GM18505 (cell line): ENCODE measurements at regions not wholly inside any gene's neighbourhood (a gene's known extent, or its start where the extent isn't known, plus 50 kb on each side); places are given as distances from the start of the nearest gene placed in this dataset.

Experiments
- ATAC-seq: cut with Tn5 transposase; IDR thresholded peaks from one replicate; pipeline ENCODE4 v1.9.1; 2021; ENCODE audit not compliant: unreplicated experiment
- POLR2A ChIP-seq: IDR thresholded peaks from 4 replicates; pipeline ENCODE4 v1.6.1; 2011; ENCODE audit warnings: borderline replicate concordance; ENCODE audit not compliant: insufficient read depth, insufficient read length; ENCODE audit errors: extremely low read depth

DNA sequence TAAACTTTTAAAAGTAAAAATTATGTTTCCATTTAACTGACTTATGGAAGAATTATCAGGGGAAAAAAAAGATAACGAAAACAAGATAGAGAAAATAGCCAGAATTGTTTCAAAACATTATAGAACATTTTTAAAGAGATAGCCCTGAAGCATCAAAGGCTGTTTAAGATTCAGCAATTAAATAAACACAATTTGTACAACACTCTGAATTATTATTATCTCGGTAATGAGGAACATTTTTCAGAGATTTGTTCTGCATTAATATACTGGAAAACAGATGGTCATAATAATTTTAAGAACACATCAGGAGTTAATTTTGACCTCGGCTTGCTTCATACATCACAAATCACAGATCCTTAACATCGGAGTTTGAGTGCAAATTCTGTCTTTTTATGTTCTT is 643.8 kb downstream of the SORCS1 start:
- ATAC-seq, result no peak
- no peak for TF ChIP-seq POLR2A

DNA sequence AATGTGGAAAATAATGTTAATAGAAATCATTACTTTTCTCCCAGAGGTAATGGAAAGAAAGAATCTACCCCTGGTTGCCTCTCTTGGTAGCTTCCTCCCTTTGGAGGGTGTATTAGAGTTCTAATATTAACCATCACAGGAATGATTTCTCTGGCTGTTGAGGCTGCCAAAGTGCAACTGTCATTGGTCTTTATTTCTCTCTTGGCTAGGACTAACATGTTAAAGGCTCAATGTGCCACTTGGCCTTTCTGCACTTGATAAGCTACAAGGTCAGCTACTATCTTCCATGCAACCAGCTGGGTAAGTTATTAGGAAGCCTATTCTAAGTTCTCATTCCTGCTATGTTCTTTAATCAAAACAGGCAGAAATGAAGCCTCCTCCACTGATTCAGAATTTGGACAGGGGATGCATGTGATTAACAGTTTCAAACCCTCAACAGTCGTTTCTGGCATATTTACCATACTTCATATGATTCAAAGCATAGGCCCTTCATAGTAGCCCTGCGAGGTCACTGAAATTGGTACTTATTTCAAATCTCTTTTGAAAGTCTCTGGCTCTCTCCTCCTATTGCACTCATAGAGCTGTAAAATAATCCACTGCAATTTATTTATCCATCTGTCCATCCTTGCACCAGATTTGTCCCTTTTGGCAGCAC is 645.0 kb downstream of the SORCS1 start:
- no peak for ATAC-seq

DNA sequence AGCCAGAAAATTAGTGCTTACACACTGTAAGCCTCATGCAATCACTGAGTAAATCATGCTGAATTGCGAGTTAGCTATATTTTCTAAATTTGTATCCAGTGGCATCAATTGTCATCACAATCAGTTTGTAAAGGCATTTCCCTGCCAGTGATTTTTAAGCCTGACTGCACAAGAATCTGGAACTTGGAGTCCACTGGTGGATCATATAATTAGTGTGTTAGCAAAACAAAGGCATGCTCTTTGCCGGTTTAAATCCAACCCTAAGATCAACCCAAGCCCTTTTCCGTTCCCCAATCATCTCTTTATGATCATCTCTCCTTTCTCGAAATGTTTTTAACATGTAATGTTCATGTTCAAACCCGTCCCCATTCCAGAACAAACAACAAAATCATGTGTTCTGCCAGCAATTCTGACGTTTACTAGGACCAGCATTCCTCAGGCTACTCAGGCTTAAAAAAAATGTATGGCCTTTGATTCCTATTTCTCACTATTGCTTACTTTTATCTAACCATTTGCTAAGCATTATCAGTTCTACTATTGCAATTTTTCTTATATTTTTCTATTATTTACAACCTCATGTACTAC is 649.2 kb downstream of the SORCS1 start:
- ATAC-seq, result no peak
- no peak for TF ChIP-seq POLR2A

More for the DNA sequence above, 645.0 kb downstream of the SORCS1 start:
- no peak for TF ChIP-seq POLR2A

DNA sequence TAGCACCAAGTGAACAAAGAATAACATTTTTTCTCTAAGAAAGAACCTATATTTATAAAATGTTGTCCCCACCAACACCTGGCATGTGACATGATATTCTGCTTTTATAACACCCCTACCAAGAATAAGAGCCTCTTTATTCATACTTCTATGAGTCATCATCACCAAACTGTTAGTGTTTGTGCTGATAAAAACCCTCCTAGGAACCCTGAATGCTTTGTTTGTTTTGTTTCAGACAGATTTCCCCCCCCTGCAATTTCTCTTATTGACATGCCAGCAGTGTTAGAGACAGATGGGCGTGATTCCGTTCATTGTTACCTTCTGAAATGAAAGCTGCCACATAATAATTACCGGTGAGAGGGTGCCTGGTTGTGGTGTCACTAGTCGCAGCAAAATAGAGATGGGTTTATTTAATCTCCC is 651.1 kb downstream of the SORCS1 start:
- TF ChIP-seq POLR2A, result no peak
- ATAC-seq, result no peak

DNA sequence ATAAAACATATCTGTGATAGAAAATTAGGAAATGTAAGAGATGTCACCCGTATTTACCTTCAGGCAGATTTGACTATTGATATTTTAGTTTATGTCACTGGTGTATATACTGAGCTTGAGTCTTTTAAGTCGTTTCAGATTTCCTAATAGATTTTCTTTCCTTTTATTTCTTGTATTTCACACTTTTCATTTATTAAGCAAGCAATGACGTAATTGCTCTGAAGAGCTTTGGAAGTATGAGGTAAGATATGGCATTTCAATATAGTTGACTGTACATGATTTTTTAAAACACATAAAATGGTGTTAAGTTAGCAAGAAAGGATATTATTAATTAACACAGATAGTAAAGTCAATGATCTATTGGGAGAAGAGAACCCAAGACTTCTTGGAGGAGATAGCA is 652.6 kb downstream of the SORCS1 start:
- ATAC-seq, result no peak
- no peak for TF ChIP-seq POLR2A

DNA sequence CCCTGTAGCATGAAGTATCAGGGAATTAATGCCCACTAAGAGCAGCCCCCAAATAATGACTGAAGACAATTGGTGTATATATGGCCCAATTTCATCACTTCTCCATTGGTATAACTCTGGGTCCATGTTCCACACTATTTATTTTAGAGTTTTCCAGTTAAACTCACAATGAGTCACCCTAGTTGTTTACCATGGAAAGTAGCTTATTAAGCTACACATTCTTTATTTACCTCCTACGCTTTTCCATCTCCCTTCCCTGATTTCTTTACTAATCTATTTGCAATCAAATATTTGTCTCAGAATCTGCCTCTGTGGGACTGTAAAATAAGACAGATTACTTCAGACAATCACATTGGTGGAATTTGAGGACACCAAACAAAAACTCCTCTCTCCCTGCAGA is 655.6 kb downstream of the SORCS1 start:
- TF ChIP-seq POLR2A, result no peak

DNA sequence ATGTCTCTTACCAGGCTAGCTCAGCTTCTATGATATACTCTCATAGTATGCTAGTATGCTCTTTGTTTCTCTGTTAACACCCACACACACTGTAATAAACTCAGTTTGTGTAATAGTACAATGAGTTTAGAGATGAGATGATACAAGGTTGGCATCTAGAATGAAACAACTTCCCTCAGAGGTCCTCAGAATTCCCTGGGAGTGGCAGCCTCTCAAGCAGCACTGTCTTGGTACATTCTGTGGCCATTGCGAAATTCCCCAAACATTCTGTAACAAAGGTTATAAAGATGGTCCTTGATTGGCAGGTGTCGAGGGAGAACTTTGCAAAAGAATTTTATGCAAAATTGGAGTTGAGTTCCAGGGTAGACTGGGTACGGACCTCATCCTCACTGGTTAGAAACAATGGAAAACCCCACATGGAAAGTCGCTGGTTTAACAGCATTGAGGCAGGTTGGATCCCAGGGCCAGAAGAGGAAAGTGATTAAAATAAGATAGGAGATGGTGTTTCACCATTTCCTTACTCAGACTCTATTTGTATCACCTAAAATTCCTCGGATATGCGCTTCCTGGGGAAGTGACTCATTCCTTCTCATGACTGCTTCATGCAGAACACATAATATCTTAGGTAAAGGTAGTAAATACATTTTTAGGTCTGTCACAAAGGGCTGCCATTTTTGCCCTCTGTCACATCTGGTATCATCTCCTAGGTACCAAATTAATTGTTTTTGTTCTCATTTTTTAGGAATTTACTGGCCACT is 657.8 kb downstream of the SORCS1 start:
- no peak for TF ChIP-seq POLR2A
- no peak for ATAC-seq

More for the DNA sequence above, 655.6 kb downstream of the SORCS1 start:
- no peak for ATAC-seq

DNA sequence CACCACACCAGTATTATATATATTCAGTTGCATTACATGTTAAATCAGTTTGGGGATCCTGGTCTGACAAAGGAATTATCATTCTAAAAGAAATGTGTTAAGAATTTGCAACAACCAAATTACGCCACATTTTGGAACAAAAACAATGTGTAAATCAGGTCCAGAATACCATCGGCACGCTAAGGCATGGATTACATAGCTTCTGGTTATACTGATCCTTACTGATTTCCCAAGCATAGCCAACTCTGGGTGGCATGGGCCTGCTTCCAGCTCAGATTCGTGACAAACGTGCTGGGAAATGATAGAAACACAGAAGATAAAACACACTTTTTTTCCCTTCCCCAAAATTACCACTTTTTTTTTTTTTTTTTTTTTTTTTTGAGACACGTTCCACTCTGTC is 660.0 kb downstream of the SORCS1 start:
- no peak for ATAC-seq
- TF ChIP-seq POLR2A, result no peak

DNA sequence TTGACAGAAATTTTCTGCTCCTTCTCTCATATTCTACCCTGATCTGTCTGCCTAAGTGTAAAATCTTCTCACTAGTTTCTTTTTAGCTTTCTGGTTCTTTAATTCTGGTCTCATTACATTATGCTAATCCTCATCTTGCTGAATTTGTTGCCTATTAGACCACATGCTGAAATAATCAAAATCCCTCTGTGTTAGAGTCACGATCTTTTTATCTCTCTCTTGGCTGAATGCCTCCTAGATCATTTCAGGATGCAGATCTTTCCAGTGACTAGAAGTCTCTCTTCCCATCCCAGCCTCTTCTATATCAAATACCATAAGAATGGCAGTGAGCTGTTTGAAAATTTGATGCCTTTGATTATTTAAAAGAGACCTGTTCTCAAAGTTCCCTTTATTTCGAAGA is 661.9 kb downstream of the SORCS1 start:
- TF ChIP-seq POLR2A, result no peak
- no peak for ATAC-seq

DNA sequence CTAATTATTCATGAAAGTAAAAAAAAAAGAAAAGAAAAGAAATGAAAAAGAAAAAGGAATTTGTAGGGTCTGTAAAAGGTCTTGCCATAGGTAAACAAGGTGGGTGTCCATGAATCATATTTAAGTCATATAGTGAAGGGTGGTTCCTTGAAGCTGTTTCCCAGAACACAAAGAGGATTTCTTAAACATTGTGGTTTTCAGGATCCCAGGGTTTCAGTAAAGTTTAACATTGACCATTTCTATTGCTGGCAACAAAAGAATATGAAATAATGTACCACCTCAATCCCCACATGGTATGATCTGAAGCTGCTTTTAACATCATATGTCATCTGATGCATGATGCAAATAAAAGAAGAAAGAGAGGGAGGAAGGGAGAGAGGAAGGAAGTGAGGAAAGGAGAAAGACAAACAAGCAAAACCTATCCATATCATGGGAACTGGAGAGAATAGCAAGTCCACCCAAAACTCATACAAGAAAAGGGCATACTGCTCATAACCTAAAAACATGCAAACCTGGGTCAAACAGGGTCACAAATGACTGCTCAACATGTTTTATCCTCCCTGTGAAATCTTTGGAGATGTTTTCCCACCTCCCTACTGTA is 663.5 kb downstream of the SORCS1 start:
- TF ChIP-seq POLR2A, result no peak
- ATAC-seq, result no peak

DNA sequence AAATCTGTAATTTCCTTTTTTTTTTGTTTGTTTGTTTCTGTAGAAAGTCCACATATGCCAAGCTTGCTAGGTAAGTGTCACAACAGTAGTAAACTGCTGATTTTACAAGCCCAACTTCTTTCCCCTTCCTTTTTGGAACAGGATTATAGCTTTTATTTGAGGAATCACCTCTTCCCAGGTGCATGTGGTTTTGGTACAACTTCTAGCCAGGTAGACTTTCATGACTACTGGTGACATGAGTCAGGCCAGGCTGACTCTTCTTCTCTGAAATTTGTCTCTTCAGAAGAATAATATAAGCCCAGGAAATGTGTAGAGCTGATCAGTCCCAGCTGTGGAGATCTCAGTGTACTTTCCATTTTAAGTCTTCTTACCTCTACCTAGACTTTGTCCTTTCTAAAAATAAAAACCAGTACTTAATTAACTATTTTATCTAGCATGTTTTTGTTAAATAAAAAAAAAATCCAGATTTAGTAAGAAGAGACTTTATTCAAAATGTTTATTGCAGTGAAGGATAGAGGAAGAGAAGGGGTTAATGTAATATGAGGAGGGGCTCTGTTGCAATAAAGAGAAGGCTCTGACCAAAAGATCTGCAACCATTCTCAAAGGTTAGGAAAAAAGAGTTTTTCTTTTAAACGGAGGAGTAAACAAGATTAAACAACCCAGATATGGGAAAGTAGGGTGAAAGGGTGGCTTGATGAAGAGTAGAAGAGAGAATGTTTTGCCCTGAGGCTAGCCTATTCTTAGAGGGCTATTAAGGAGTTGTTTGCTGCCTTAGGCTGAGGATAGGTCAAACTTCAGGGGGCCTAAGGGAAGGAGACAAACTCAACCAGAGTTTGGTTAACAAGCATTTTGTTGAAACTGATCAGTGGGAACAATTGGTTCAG is 664.2 kb downstream of the SORCS1 start:
- no peak for TF ChIP-seq POLR2A
- ATAC-seq, result no peak

DNA sequence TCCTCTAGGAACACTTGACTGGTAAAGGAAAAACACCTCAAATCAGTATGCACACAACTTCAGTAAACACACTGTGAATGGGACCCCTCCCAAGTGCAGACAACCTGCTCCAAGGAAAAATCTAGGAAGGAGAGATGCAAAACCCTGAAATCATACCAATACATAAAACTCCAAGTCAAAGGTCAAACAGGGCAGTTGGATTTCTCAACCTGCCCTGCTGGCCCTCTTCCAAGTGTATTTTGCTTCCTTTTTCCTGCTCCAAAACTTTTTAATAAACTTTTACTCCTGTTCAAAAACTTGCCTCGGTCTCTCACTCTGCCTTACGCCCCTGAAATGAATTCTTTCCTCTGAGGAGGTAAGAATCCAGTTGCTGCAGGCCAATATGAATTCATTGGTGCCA is 665.1 kb downstream of the SORCS1 start:
- no peak for TF ChIP-seq POLR2A
- no peak for ATAC-seq

DNA sequence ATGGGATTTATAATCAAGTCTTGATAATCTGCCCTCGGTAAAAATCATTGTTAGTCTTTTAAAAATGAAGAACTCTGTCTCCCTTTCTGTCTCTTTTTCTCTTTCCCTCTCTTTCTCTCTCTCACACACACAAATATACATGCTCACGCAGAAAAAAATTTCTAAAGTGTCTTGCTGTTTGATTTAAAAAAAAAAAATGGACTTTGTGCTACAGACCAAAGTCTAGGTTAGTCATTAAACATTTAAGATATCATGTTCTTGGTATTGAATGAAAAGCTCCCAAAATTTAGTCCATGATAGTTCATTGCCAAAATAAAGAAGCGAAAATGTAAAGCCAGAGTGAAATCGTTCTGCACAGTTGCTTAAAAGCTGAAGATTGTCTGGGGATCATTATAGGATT is 665.8 kb downstream of the SORCS1 start:
- TF ChIP-seq POLR2A, result no peak
- ATAC-seq, result no peak
